OCI-LY3 (cell line): ENCODE measurements at regions not wholly inside any gene's neighbourhood (a gene's known extent, or its start where the extent isn't known, plus 50 kb on each side); places are given as distances from the start of the nearest gene placed in this dataset.
A peak's percentile ranks its signal among the peaks of the same experiment; 100 is the strongest.

ENCODE experiments used
- EZH2phosphoT487 ChIP-seq: fragments of 200-600 bp; shearing (Covaris generic); IDR thresholded peaks from 2 replicates; pipeline ENCODE4 v1.6.1; 2018; ENCODE audit warnings: antibody characterized with exemption, mixed run types, low read depth
- TF ChIP-seq, protein P1 (sequence below): fragments of 200-600, 300-600 bp; sonication (generic); IDR thresholded peaks from 2 replicates; pipeline ENCODE4 v1.5.1; 2014; ENCODE audit warnings: antibody characterized with exemption, low read length, low read depth

DNA sequence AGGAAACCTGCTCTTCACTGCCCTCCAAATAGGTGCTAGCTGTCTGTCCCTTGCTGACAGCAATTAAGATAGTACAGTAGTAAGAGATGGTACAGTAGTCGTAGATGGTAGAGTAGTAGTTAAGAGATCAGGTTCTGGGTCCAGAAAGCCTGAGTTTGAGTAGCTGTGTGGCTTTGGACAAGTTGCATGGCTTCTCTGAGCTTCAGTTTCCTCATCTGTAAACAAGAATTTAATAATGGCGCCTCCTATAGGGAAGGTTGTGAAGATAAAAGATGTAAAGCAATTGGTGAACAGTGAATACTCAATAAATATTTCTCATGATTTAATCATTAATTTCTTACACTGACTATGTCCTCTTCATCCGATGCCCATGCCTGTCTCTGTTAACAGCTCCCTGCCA, 86.9 kb upstream of the BCL6 start:
- TF ChIP-seq, protein P1, sequence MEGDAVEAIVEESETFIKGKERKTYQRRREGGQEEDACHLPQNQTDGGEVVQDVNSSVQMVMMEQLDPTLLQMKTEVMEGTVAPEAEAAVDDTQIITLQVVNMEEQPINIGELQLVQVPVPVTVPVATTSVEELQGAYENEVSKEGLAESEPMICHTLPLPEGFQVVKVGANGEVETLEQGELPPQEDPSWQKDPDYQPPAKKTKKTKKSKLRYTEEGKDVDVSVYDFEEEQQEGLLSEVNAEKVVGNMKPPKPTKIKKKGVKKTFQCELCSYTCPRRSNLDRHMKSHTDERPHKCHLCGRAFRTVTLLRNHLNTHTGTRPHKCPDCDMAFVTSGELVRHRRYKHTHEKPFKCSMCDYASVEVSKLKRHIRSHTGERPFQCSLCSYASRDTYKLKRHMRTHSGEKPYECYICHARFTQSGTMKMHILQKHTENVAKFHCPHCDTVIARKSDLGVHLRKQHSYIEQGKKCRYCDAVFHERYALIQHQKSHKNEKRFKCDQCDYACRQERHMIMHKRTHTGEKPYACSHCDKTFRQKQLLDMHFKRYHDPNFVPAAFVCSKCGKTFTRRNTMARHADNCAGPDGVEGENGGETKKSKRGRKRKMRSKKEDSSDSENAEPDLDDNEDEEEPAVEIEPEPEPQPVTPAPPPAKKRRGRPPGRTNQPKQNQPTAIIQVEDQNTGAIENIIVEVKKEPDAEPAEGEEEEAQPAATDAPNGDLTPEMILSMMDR = peak; percentile 38
- TF ChIP-seq EZH2phosphoT487 = no peak
